ENCODE measurements at regions not wholly inside any gene's neighbourhood (a gene's known extent, or its start where the extent isn't known, plus 50 kb on each side); places are given as distances from the start of the nearest gene placed in this dataset.

DNA sequence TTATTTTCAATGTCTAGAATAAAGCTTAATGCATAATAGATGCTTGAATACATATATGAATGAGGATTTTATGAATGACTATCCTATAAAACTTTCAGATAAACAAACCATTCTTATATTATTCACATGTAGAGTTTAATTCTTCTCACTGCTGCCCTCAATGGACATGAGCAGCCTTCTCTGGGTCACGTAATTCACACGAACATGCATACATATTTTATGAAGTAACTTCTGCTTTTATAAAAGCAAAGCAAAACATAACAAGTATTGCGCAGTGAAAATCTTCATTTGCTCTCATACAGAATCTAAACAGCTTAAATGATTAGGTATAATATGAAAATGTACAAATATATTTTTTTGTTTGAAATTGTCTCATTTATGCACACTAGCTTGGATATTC lies 116.7 kb downstream of the TMA16 start:
- Mint-ChIP-seq H3K27me3 (ENCODE audit: insufficient read depth) (no peaks in the 10 kb centered on the region), H3K9me3 (no peaks in the 10 kb centered on the region), H3K4me1 (peaks cover 3% of the 10 kb centered on the region), H3K4me3 (no peak overlapping the region), H3K27ac (no peak overlapping the region), H3K36me3 (ENCODE audit: low read depth) (no peaks in the 10 kb centered on the region)
- 91 to 100% methylated on average over 1 to 3 of the region's 3 CpGs for WGBS, 2 experiments (ENCODE audit: insufficient coverage in 1 of 2, insufficient read length in 1 of 2)
- Histone ChIP-seq H3K4me3 (ENCODE audit: low read length) (no peak overlapping the region), H3K9me3 (ENCODE audit: control insufficient read depth, low read length) (no peaks in the 10 kb centered on the region), H3K4me1 (ENCODE audit: control insufficient read depth, insufficient read depth, low read length) (no peaks in the 10 kb centered on the region), H3K27ac (ENCODE audit: low read depth, low read length) (no peak overlapping the region), H3K9ac (ENCODE audit: extremely low read depth, low read length, poor library complexity, severe bottlenecking) (no peak overlapping the region), H3K27me3 (ENCODE audit: control insufficient read depth, insufficient read depth, low read length, poor library complexity, severe bottlenecking) (no peaks in the 10 kb centered on the region), H3K36me3 (ENCODE audit: control insufficient read depth, insufficient read depth, low read length) (no peaks in the 10 kb centered on the region)
- DNase-seq: no peak
- TF ChIP-seq, protein P1, sequence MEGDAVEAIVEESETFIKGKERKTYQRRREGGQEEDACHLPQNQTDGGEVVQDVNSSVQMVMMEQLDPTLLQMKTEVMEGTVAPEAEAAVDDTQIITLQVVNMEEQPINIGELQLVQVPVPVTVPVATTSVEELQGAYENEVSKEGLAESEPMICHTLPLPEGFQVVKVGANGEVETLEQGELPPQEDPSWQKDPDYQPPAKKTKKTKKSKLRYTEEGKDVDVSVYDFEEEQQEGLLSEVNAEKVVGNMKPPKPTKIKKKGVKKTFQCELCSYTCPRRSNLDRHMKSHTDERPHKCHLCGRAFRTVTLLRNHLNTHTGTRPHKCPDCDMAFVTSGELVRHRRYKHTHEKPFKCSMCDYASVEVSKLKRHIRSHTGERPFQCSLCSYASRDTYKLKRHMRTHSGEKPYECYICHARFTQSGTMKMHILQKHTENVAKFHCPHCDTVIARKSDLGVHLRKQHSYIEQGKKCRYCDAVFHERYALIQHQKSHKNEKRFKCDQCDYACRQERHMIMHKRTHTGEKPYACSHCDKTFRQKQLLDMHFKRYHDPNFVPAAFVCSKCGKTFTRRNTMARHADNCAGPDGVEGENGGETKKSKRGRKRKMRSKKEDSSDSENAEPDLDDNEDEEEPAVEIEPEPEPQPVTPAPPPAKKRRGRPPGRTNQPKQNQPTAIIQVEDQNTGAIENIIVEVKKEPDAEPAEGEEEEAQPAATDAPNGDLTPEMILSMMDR (conservative IDR thresholded peaks at IDR 0.05): no peak

DNA sequence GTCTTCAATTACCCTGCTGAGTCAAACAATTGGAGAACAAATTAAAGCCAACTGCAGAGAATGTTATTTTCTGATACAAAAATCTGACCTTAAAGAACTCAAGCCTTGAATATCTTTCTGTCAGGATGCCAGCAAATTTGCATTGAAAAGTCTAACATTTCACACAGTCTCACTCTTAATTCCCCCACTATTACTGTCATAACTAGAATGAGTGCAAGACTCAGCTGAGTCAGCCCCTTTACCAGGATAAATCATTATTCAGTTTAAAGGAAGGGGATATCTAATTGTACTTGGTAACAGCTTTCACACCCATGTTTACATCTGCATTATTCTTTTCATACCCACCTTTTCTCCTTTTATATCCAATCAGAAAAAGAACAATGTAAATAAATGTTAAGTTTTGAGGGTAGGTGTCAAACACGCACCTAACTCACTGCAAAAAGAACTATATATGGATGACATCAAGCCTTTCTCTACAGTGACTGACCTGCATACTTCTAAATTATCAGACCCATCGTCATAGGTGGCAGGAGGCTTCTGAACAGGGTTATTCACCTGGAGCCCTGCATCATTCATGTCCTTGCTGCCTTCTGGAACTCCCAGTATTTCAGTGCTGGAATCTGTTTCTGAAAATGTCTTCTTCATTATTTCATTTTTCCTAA lies 117.4 kb downstream of the TMA16 start:
- Mint-ChIP-seq H3K9me3 (no peaks in the 10 kb centered on the region), H3K27ac (no peak overlapping the region), H3K4me3 (no peak overlapping the region), H3K4me1 (peaks cover 3% of the 10 kb centered on the region), H3K27me3 (ENCODE audit: insufficient read depth) (no peaks in the 10 kb centered on the region), H3K36me3 (ENCODE audit: low read depth) (no peaks in the 10 kb centered on the region)
- no peak for DNase-seq
- Histone ChIP-seq H3K9ac (ENCODE audit: extremely low read depth, low read length, poor library complexity, severe bottlenecking) (no peak overlapping the region), H3K27ac (ENCODE audit: low read depth, low read length) (no peak overlapping the region), H3K27me3 (ENCODE audit: control insufficient read depth, insufficient read depth, low read length, poor library complexity, severe bottlenecking) (no peaks in the 10 kb centered on the region), H3K36me3 (ENCODE audit: control insufficient read depth, insufficient read depth, low read length) (no peaks in the 10 kb centered on the region), H3K9me3 (ENCODE audit: control insufficient read depth, low read length) (no peaks in the 10 kb centered on the region), H3K4me1 (ENCODE audit: control insufficient read depth, insufficient read depth, low read length) (no peaks in the 10 kb centered on the region), H3K4me3 (ENCODE audit: low read length) (no peak overlapping the region)
- TF ChIP-seq, protein P1 (conservative IDR thresholded peaks at IDR 0.05): no peak
- 88 to 100% methylated on average over 1 to 2 of the region's 2 CpGs for WGBS, 2 experiments (ENCODE audit: insufficient coverage in 1 of 2, insufficient read length in 1 of 2)

DNA sequence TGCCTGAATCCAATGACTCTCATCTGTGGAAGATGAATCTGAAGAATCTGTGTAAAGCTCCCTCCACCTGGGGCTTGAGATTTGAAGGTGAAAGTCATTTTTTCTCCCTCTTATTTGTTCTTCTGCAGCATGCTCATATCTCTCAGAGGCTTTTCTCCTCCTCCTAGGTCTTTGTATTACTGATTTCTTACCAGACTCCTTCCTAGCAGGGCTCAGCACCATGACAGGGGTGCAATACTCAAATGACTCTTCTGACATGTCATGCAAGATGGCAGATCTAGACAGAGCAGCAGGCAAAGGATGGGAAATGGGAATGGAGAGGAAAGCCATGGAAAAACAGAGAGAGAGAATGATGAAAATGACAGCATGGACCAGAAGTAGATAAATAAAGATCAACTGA lies 118.3 kb downstream of the TMA16 start:
- DNase-seq: no peak
- TF ChIP-seq, protein P1 (conservative IDR thresholded peaks at IDR 0.05): no peak
- Mint-ChIP-seq H3K36me3 (ENCODE audit: low read depth) (no peaks in the 10 kb centered on the region), H3K4me3 (no peak overlapping the region), H3K4me1 (peaks cover 3% of the 10 kb centered on the region), H3K27me3 (ENCODE audit: insufficient read depth) (no peaks in the 10 kb centered on the region), H3K9me3 (no peaks in the 10 kb centered on the region), H3K27ac (no peak overlapping the region)
- Histone ChIP-seq H3K4me3 (ENCODE audit: low read length) (no peak overlapping the region), H3K9me3 (ENCODE audit: control insufficient read depth, low read length) (no peaks in the 10 kb centered on the region), H3K4me1 (ENCODE audit: control insufficient read depth, insufficient read depth, low read length) (no peaks in the 10 kb centered on the region), H3K36me3 (ENCODE audit: control insufficient read depth, insufficient read depth, low read length) (no peaks in the 10 kb centered on the region), H3K9ac (ENCODE audit: extremely low read depth, low read length, poor library complexity, severe bottlenecking) (no peak overlapping the region), H3K27ac (ENCODE audit: low read depth, low read length) (no peak overlapping the region), H3K27me3 (ENCODE audit: control insufficient read depth, insufficient read depth, low read length, poor library complexity, severe bottlenecking) (no peaks in the 10 kb centered on the region)
